SK-N-SH treated with all-trans-retinoic acid at 6 μM for 48 hours (cell line): ENCODE measurements at regions not wholly inside any gene's neighbourhood (a gene's known extent, or its start where the extent isn't known, plus 50 kb on each side); places are given as distances from the start of the nearest gene placed in this dataset.

Experiments
- ATAC-seq: fragments of 200-7000 bp; cut with Tn5 transposase; 3 replicates; pipeline ENCODE4 v1.9.1; 2020; ENCODE audit warnings: mild to moderate bottlenecking, moderate library complexity
- ARNTL ChIP-seq: fragments of 450-650 bp; formaldehyde crosslinking; IDR thresholded peaks from 2 replicates; pipeline ENCODE4 v1.5.0; 2020; ENCODE audit warnings: low read depth, mild to moderate bottlenecking, moderate library complexity, borderline replicate concordance
- BACH2 ChIP-seq: fragments of 250-450 bp; sonication (Bioruptor Pico); IDR thresholded peaks from 2 replicates; pipeline ENCODE4 v1.9.0; 2021; ENCODE audit warnings: mild to moderate bottlenecking, borderline replicate concordance
- CSDC2 ChIP-seq: fragments of 250-450 bp; sonication (Bioruptor Pico); IDR thresholded peaks from 2 replicates; pipeline ENCODE4 v1.5.0; 2020; ENCODE audit warnings: mild to moderate bottlenecking, moderate library complexity
- ESRRG ChIP-seq: fragments of 250-450 bp; sonication (Bioruptor Pico); IDR thresholded peaks from 2 replicates; pipeline ENCODE4 v1.6.1; 2021; ENCODE audit warnings: mild to moderate bottlenecking
- ISL1 ChIP-seq: fragments of 250-450 bp; sonication (Bioruptor Pico); IDR thresholded peaks from 2 replicates; pipeline ENCODE4 v2.1.2; 2022; ENCODE audit warnings: mild to moderate bottlenecking, moderate library complexity
- PPARA ChIP-seq: fragments of 250-450 bp; sonication (Bioruptor Pico); IDR thresholded peaks from 2 replicates; pipeline ENCODE4 v1.5.0; 2020; ENCODE audit warnings: mild to moderate bottlenecking, borderline replicate concordance
- RARB ChIP-seq: fragments of 250-450 bp; sonication (Bioruptor Pico); IDR thresholded peaks from 2 replicates; pipeline ENCODE4 v1.8.0; 2021; ENCODE audit warnings: mild to moderate bottlenecking, moderate library complexity
- SNAI2 ChIP-seq: fragments of 250-450 bp; sonication (Bioruptor Pico); IDR thresholded peaks from 2 replicates; pipeline ENCODE4 v1.5.0; 2020; ENCODE audit warnings: mild to moderate bottlenecking, moderate library complexity
- TCF4 ChIP-seq: fragments of 250-450 bp; sonication (Bioruptor Pico); IDR thresholded peaks from 2 replicates; pipeline ENCODE4 v1.8.0; 2021; ENCODE audit warnings: mild to moderate bottlenecking, moderate library complexity, borderline replicate concordance
- TOX ChIP-seq: fragments of 250-450 bp; sonication (Bioruptor Pico); IDR thresholded peaks from 2 replicates; pipeline ENCODE4 v1.8.0; 2021; ENCODE audit warnings: mild to moderate bottlenecking, moderate library complexity, borderline replicate concordance
- ZC3H10 ChIP-seq: fragments of 250-450 bp; sonication (Bioruptor Pico); IDR thresholded peaks from 2 replicates; pipeline ENCODE4 v1.5.1; 2021; ENCODE audit warnings: mild to moderate bottlenecking, moderate library complexity
- ZNF565 ChIP-seq: fragments of 450-650 bp; formaldehyde crosslinking; conservative IDR thresholded peaks from 2 replicates; pipeline ENCODE4 v1.5.0; 2020; ENCODE audit warnings: low read depth, mild to moderate bottlenecking, moderate library complexity
- ZNF70 ChIP-seq: fragments of 450-650 bp; formaldehyde crosslinking; IDR thresholded peaks from 2 replicates; pipeline ENCODE4 v1.5.0; 2020; ENCODE audit warnings: mild to moderate bottlenecking, moderate library complexity
- TF ChIP-seq, protein P1 (sequence below): fragments of 250-450 bp; sonication (Bioruptor Pico); IDR thresholded peaks from 2 replicates; pipeline ENCODE4 v1.5.1; 2020; ENCODE audit warnings: low read depth, mild to moderate bottlenecking, moderate library complexity
- TF ChIP-seq, protein P2 (sequence below): fragments of 250-450 bp; sonication (Bioruptor Pico); IDR thresholded peaks from 2 replicates; pipeline ENCODE4 v1.8.0; 2021; ENCODE audit warnings: low read depth, mild to moderate bottlenecking, moderate library complexity, borderline replicate concordance
- TF ChIP-seq, protein P3 (sequence below): fragments of 250-450 bp; sonication (Bioruptor Pico); IDR thresholded peaks from 2 replicates; pipeline ENCODE4 v1.5.0; 2020; ENCODE audit warnings: mild to moderate bottlenecking, moderate library complexity
- TF ChIP-seq, protein P4 (sequence below): fragments of 250-450 bp; sonication (Bioruptor Pico); IDR thresholded peaks from 2 replicates; pipeline ENCODE4 v1.8.0; 2020; ENCODE audit warnings: mild to moderate bottlenecking, moderate library complexity, borderline replicate concordance

DNA sequence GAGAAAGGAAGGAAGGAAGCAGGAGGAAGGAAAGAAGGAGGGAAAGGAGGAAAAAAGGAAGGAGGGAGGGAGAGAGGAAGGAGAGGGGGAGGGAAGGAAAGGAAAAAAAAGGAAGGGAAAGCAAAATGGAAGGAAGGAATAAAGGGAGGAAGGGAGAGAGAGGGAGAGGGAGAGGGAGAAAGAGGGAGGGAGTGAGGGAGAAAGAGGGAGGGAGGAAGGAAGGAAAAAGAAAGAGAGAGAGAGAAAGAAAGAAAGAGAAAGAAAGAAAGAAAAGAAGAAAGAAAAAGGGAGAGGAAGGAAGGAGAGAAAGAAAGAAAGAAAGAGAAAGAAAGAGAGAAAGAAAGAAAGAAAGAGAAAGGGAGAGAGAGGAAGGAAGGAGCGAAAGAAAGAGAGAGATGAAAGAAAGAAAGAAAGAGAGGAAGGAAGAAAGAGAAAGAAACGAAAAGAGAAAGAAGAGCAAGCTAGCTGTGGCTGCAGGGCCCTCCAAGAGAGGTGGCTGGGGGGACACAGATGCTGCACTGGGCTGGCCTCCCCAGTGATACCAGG is 472.4 kb upstream of the MGMT start:
- TF ChIP-seq TOX (CRISPR knock-in tag) (no peak), ISL1 (CRISPR knock-in tag) (no peak), ARNTL (CRISPR knock-in tag) (no peak), SNAI2 (CRISPR knock-in tag) (no peak), ZC3H10 (CRISPR knock-in tag) (no peak), PPARA (no peak), CSDC2 (CRISPR knock-in tag) (no peak), ZNF565 (CRISPR knock-in tag) (no peak)
- TF ChIP-seq, protein P1, sequence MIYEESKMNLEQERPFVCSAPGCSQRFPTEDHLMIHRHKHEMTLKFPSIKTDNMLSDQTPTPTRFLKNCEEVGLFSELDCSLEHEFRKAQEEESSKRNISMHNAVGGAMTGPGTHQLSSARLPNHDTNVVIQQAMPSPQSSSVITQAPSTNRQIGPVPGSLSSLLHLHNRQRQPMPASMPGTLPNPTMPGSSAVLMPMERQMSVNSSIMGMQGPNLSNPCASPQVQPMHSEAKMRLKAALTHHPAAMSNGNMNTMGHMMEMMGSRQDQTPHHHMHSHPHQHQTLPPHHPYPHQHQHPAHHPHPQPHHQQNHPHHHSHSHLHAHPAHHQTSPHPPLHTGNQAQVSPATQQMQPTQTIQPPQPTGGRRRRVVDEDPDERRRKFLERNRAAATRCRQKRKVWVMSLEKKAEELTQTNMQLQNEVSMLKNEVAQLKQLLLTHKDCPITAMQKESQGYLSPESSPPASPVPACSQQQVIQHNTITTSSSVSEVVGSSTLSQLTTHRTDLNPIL (CRISPR knock-in tag): no peak
- ATAC-seq: no peak

DNA sequence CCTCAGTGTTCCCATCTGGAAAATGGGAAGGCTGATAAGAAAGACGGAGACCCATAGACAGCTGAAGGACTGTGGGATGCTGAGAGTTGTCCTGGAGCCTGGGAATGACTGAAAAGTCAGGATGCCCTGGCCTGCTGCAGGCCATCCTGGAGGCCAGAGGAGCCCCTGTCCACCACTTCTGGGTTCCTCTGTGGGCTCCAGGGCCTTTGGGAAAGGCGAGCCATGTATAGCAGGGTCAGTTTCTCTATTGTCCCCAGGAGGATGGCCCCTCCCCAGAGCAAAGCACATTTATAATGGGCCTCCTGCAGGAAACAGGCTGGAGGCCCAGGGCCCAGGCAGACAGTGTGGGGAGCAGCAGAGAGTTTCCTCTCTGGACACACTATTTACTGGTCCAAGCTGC is 471.4 kb upstream of the MGMT start:
- TF ChIP-seq, protein P2, sequence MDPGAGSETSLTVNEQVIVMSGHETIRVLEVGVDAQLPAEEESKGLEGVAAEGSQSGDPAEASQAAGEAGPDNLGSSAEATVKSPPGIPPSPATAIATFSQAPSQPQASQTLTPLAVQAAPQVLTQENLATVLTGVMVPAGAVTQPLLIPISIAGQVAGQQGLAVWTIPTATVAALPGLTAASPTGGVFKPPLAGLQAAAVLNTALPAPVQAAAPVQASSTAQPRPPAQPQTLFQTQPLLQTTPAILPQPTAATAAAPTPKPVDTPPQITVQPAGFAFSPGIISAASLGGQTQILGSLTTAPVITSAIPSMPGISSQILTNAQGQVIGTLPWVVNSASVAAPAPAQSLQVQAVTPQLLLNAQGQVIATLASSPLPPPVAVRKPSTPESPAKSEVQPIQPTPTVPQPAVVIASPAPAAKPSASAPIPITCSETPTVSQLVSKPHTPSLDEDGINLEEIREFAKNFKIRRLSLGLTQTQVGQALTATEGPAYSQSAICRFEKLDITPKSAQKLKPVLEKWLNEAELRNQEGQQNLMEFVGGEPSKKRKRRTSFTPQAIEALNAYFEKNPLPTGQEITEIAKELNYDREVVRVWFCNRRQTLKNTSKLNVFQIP: no peak
- TF ChIP-seq SNAI2 (CRISPR knock-in tag): no peak
- no peak for TF ChIP-seq TOX (CRISPR knock-in tag)
- TF ChIP-seq ZNF70 (CRISPR knock-in tag): no peak
- TF ChIP-seq ARNTL (CRISPR knock-in tag): no peak
- ATAC-seq: no peak

DNA sequence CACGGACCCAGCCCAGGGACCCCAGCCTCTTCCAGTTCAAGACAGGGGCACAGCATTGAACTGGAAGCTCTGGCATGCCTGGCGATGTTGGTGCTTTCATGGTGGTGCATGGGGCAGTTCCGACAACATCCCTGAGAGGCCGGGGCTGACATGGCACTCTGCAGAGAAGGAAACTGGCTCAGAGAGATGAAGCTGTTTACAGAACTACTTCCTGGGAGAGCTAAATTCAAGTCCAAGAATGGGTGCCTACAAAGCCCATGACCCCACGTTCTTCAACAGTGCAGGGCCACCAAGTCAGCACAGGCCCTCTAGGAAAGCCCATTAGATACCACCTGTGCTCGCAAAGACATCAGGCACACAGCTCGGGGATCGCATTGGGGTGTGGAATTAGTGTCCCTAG is 470.9 kb upstream of the MGMT start:
- TF ChIP-seq RARB (CRISPR knock-in tag) (no peak), ESRRG (no peak), TOX (CRISPR knock-in tag) (no peak), SNAI2 (CRISPR knock-in tag) (no peak), BACH2 (CRISPR knock-in tag) (no peak), TCF4 (no peak), ISL1 (CRISPR knock-in tag) (no peak), CSDC2 (CRISPR knock-in tag) (no peak)
- TF ChIP-seq, protein P2: no peak
- TF ChIP-seq, protein P3, sequence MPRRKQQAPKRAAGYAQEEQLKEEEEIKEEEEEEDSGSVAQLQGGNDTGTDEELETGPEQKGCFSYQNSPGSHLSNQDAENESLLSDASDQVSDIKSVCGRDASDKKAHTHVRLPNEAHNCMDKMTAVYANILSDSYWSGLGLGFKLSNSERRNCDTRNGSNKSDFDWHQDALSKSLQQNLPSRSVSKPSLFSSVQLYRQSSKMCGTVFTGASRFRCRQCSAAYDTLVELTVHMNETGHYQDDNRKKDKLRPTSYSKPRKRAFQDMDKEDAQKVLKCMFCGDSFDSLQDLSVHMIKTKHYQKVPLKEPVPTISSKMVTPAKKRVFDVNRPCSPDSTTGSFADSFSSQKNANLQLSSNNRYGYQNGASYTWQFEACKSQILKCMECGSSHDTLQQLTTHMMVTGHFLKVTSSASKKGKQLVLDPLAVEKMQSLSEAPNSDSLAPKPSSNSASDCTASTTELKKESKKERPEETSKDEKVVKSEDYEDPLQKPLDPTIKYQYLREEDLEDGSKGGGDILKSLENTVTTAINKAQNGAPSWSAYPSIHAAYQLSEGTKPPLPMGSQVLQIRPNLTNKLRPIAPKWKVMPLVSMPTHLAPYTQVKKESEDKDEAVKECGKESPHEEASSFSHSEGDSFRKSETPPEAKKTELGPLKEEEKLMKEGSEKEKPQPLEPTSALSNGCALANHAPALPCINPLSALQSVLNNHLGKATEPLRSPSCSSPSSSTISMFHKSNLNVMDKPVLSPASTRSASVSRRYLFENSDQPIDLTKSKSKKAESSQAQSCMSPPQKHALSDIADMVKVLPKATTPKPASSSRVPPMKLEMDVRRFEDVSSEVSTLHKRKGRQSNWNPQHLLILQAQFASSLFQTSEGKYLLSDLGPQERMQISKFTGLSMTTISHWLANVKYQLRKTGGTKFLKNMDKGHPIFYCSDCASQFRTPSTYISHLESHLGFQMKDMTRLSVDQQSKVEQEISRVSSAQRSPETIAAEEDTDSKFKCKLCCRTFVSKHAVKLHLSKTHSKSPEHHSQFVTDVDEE (CRISPR knock-in tag): no peak
- TF ChIP-seq, protein P1 (CRISPR knock-in tag): no peak
- TF ChIP-seq, protein P4, sequence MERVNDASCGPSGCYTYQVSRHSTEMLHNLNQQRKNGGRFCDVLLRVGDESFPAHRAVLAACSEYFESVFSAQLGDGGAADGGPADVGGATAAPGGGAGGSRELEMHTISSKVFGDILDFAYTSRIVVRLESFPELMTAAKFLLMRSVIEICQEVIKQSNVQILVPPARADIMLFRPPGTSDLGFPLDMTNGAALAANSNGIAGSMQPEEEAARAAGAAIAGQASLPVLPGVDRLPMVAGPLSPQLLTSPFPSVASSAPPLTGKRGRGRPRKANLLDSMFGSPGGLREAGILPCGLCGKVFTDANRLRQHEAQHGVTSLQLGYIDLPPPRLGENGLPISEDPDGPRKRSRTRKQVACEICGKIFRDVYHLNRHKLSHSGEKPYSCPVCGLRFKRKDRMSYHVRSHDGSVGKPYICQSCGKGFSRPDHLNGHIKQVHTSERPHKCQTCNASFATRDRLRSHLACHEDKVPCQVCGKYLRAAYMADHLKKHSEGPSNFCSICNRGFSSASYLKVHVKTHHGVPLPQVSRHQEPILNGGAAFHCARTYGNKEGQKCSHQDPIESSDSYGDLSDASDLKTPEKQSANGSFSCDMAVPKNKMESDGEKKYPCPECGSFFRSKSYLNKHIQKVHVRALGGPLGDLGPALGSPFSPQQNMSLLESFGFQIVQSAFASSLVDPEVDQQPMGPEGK (CRISPR knock-in tag): no peak
- ATAC-seq: no peak
